NCI-H510A treated with DMSO at 0.1 percent for 48 hours (cell line): ENCODE measurements at regions not wholly inside any gene's neighbourhood (a gene's known extent, or its start where the extent isn't known, plus 50 kb on each side); places are given as distances from the start of the nearest gene placed in this dataset.

Source experiments
- DNase-seq: peaks from one replicate; lab custom pipeline; 2025; lab: John Stamatoyannopoulos, UW

GRCh38 chr5:21171038-21171437, 1183.0 kb upstream of the CDH18 start:
- DNase-seq = no peak

DNA sequence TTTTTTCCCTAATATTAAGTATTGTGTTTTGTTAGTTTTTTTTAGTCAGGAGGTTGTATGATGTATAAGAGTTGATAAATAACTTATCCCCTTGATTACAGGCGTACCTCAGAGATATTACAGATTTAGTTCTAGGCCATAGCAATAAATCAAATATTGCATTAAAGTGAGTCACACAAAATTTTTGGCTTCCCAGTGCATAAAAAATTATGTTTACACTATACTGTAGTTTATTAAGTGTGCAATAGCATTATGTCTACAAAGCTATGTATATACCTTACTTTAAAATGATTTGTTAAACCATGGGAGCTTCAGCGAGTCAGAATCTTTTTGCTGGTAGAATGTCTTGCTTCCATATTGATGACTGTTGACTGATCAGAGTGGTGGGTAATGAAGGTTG, 1180.6 kb upstream of the CDH18 start:
- no peak for DNase-seq

- no peak for DNase-seq
Observed at GRCh38 chr5:21165344-21165743, 1177.3 kb upstream of the CDH18 start.

DNA sequence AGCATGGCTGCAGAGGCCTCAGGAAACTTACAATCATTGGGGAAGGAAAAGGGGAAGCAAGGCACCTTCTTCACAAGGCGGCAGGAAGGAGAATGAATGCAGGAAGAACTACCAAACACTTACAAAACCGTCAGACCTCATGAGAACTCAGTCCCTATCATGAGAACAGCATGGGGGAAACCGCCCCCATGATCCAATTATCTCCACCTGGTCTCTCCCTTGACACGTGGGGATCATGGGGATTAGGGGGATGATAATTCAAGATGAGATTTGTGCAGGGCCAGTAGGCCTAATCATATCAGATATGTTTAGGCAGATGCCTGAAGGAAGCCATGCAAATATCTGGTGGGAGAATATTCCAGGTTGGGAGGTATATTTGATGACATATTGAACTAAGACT, 1176.4 kb upstream of the CDH18 start:
- DNase-seq = no peak

DNA sequence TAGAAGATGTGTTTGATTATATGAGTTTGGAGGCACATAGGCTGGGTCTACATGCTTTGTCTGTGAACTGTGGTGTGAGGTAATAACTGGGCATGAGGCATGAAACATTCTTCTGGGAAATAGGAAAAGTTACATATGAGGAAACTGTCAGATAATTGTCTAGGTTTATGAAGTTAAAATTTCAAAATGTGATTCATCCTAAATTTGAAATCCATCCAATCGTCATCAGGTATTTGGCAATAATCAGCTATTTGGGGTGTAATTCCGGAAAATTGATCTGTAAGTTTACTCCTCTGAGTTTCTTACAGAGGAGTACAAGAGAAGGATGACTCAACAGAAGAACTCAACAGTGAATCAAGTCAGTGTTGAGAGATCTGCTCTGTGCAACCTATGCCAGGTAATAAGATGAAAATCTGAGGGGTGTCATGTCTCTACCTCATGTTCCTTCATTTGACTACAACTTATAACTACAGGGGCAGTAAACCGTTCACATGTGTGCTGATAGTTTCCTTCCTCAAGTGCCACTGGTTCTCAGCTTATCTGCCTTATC, 1171.6 kb upstream of the CDH18 start:
- no peak for DNase-seq

GRCh38 chr5:21154526-21154925, 1166.5 kb upstream of the CDH18 start:
- DNase-seq = no peak

GRCh38 chr5:21152611-21153010, 1164.6 kb upstream of the CDH18 start:
- DNase-seq = peak; percentile 39

GRCh38 chr5:21145376-21145775, 1157.4 kb upstream of the CDH18 start:
- no peak for DNase-seq

DNA sequence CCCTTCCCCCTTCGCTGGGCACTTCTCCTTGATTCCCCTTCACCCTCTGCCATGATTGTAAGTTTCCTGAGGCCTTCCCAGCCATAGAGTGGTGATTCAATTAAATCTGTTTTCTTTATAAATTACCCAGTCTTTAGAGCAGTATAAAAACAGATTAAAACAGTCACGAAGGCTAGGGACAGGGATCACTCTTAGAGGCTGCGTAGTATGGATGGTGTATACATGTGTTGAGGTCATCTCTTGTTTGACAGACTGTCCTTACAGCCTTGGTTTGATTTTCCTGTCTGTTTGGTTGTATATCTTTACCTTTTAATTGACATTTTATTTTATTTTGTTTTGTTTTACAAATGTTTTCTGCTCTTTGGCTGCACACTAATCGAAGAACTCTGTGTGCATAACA, 1155.7 kb upstream of the CDH18 start:
- DNase-seq = no peak

- DNase-seq = no peak
Observed at GRCh38 chr5:21142791-21143190, 1154.8 kb upstream of the CDH18 start.

DNA sequence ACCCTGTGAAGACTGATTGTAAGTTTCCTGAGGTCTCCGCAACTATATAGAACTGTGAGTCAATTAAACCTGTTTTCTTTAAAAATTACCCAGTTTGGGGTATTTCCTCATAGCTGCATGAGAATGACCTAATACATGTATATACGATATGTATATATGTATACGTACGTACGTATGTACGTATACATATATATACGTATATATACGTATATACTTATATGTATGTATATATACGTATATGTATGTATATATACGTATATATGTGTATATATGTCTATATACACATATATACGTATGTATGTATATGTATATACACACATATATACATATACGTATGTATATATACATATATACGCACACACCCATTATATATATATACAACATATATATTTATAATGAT, 1153.0 kb upstream of the CDH18 start:
- DNase-seq = no peak

DNA sequence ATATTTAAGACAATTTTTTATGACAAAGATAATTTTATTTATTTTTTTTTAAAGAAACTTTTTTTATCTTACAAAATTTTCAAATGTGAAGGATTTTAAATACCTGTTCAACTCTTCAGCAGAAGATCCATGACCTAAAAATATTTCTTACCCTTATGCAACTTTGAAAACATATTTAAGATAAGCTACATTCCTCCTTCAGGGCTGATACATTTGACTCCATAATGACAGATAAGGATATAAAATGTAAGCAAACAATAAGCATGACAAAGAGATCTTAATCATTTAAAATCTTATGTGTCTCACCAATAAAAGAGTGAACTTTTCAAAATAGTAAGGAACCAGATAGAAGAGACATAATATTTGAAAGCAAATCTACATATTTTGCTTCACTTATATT, 1138.2 kb upstream of the CDH18 start:
- no peak for DNase-seq

GRCh38 chr5:21125238-21125983, 1137.4 kb upstream of the CDH18 start:
- peak; percentile 2 for DNase-seq

- DNase-seq = no peak
Observed at GRCh38 chr5:21121213-21121612, 1133.2 kb upstream of the CDH18 start.

GRCh38 chr5:21097661-21098060, 1109.7 kb upstream of the CDH18 start:
- DNase-seq = no peak

DNA sequence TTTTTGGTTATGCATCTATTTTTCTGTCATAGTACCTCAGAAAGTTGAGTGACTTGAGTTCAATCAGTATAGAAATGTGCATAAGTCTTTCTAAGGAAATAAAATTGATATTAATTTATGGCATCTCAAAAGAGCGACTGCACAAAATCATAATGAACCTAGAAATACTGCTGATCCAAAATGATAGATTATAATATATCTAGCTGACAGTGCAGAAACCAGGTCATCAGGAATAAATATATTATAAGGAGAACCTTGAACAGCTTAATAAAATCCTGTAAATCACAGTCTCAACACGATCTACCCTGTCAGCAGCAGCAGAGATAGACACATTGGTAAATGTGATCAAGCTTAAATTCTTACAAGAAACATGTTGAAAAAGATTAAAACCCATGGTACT, 1106.6 kb upstream of the CDH18 start:
- DNase-seq = no peak

DNA sequence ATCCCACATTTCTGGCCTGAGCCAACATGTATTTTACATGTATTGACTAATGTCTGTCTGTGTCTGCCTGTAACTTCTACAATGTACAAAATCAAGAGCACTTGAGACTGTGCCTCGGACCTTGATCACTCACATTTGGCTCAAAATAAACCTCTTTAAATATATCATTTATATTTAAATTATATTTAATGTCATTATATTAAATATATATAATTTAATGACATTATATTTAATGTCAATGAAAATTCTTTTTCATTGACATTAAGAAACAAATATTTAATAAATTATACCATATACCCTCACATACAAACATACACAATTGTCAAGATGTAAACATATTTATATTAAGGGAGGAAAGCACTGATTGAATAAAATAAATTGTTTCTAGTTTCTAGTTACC, 1099.8 kb upstream of the CDH18 start:
- no peak for DNase-seq

- DNase-seq = no peak
Observed at GRCh38 chr5:21085791-21086190, 1097.8 kb upstream of the CDH18 start.

DNA sequence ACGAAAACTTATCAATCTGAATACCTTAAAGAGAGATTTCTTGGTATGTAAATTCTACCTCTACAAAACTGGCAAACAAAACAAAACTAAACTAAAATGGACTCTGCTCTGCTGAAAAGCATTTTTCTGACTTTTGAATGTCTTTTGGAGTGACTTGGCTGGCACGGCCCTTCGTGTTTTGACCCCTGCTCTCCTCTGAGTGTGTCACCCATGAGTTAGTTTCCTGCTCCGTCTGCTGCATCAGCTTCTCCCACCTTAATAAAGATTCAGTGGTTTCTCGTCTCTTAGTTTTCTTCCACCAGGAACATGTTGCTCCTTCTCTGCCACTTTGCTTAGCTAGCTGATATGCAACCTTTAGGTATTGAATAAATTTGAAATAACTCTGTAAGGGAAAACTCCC, 1084.0 kb upstream of the CDH18 start:
- DNase-seq = no peak

DNA sequence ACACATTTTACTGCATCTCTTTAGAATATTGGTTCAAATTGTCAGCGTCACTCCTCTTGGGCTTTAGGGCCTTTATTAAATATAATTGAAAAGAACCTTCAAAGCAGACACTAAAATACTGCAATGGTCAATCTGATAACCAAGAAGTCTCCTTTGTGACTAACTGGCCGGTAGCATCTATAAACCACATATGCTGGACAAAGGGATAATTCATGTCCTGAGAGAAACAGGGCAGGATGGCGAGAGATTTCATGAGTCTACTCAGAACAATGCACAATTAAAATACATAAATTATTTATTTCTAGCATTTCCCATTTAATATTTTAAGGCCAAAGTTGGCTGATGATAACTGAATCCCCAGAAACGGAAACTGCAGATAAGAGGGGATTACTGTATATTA, 1083.4 kb upstream of the CDH18 start:
- no peak for DNase-seq

DNA sequence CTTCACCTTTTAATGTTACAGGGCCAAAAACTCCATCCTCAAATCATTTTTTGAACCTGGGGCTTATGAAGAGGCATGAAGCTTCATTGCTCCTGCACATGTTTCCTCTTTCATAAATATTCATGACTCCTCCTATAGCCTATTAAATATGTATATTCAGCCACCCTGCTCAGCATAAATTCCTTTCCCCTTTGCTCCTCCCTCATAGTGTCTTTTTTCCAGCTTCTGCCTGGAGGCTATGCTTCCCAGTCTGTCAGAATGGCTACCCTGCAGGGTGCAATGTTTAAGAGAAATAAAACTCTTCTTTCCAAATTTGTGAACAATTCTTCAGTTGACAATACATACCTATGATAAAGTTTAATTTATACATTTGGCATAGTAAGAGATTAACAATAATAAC, 1082.9 kb upstream of the CDH18 start:
- no peak for DNase-seq

GRCh38 chr5:21067724-21068123, 1079.7 kb upstream of the CDH18 start:
- no peak for DNase-seq

DNA sequence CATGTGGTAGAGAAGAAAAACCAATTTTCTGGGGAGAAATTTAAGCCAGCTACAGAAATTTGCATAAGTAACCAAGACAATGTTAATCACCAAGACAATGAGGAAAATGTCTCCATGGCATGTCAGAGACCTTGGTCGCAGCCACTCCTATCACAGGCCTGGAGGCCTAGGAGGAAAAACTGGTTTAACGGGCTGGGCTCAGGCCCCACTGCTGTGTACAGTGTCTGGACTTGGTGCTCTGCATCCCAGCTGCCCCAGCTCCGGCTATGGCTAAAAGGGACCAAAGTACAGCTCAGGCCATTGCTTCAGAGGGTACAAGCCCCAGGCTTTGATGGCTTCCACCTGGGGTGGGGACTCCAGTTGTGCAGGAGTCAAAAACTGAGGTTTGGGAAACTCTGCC, 1075.1 kb upstream of the CDH18 start:
- DNase-seq = no peak

DNA sequence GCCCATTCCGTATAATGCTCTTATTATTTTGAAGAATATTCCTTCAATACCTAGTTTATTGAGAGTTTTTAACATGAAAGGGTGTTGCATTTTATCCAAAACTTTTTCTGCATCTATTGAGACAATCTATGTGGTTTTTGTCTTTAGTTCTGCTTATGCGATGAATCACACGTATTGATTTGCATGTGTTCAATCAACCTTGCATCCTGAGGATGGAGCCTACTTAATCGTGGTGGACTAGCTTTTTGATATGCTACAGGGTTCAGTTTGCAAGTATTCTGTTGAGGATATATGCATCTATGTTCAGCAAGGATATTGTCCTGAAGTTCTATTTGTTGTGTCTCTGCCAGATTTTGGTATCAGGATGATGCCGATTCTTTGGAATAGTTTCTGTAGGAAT, 1070.3 kb upstream of the CDH18 start:
- DNase-seq = no peak
